CD4-positive, alpha-beta memory T cell (primary cell): ENCODE measurements at regions not wholly inside any gene's neighbourhood (a gene's known extent, or its start where the extent isn't known, plus 50 kb on each side); places are given as distances from the start of the nearest gene placed in this dataset.
"Not testable (repeated sequence)": the region's sequence is repeated elsewhere in the genome, so short reads cannot be mapped to it uniquely, and the experiment has no call there.

Experiments
- CTCF ChIA-PET: fragments of 350-600 bp; sonication (Branson Sonifier 250); formaldehyde crosslinking; loops from one replicate; lab custom pipeline; 2021; ENCODE audit warnings: inconsistent platforms; ENCODE audit not compliant: partially characterized antibody; lab: Charles Lee
- POLR2A ChIA-PET: fragments of 350-600 bp; sonication (Branson Sonifier 250); formaldehyde crosslinking; loops from one replicate; lab custom pipeline; 2021; ENCODE audit not compliant: partially characterized antibody; lab: Charles Lee
- DNase-seq, 5 donors: peaks; one replicate each; pipeline versions ENCODE4 v3.0.0 to v3.0.0-alpha.2; 2020 to 2022; ENCODE audit warnings: mixed read lengths in 1 of 5
- H3K27ac ChIP-seq: one replicate; pipeline ENCODE4 v1.7.0; 2013; ENCODE audit warnings: low read depth, low read length
- H3K27me3 ChIP-seq: 2 replicates; pipeline ENCODE4 v1.7.0; 2013; ENCODE audit warnings: mild to moderate bottlenecking, low read length, moderate library complexity; ENCODE audit not compliant: insufficient read depth
- H3K36me3 ChIP-seq: 2 replicates; pipeline ENCODE4 v1.7.0; 2013; ENCODE audit warnings: mild to moderate bottlenecking, low read length, moderate library complexity; ENCODE audit not compliant: insufficient read depth
- H3K4me1 ChIP-seq: 2 replicates; pipeline ENCODE4 v1.7.0; 2013; ENCODE audit warnings: mild to moderate bottlenecking, low read length, moderate library complexity; ENCODE audit not compliant: insufficient read depth
- H3K4me3 ChIP-seq, 2 donors: one replicate each; pipeline ENCODE4 v1.7.0; 2013; ENCODE audit warnings: low read length in 2 of 2, mild to moderate bottlenecking in 1 of 2
- H3K9me3 ChIP-seq, 2 donors: one replicate each; pipeline ENCODE4 v1.7.0; 2013; ENCODE audit warnings: low read length in 2 of 2, control low read depth in 1 of 2; ENCODE audit not compliant: control insufficient read depth in 1 of 2
- H3K27ac Mint-ChIP-seq, 7 donors: one replicate each; pipeline ENCODE4 v1.8.0; 2020 to 2021; ENCODE audit warnings: mixed read lengths in 7 of 7, mild to moderate bottlenecking in 6 of 7, inconsistent platforms in 3 of 7, moderate library complexity in 3 of 7
- H3K27me3 Mint-ChIP-seq, 2 donors: one replicate each; pipeline ENCODE4 v1.8.0; 2020 to 2021; ENCODE audit warnings: mixed read lengths in 2 of 2
- H3K36me3 Mint-ChIP-seq, 2 donors: one replicate each; pipeline ENCODE4 v1.8.0; 2020 to 2021; ENCODE audit warnings: mixed read lengths in 2 of 2, inconsistent platforms in 1 of 2, mild to moderate bottlenecking in 1 of 2
- H3K4me1 Mint-ChIP-seq, 4 donors: one replicate each; pipeline ENCODE4 v1.8.0; 2020 to 2021; ENCODE audit warnings: mixed read lengths in 4 of 4, mild to moderate bottlenecking in 1 of 4
- H3K4me3 Mint-ChIP-seq, 8 donors: one replicate each; pipeline ENCODE4 v1.8.0; 2020 to 2021; ENCODE audit warnings: mixed read lengths in 8 of 8, mild to moderate bottlenecking in 7 of 8, moderate library complexity in 6 of 8, inconsistent platforms in 3 of 8
- H3K9me3 Mint-ChIP-seq, 8 donors: one replicate each; pipeline ENCODE4 v1.8.0; 2020 to 2021; ENCODE audit warnings: mixed read lengths in 8 of 8, mild to moderate bottlenecking in 5 of 8, inconsistent platforms in 3 of 8, moderate library complexity in 1 of 8
- intact Hi-C: fragments of 100-400 bp; cut with micrococcal nuclease; formaldehyde crosslinking; loops from one replicate; pipeline ENCODE4 v1.15.1; 2023

DNA sequence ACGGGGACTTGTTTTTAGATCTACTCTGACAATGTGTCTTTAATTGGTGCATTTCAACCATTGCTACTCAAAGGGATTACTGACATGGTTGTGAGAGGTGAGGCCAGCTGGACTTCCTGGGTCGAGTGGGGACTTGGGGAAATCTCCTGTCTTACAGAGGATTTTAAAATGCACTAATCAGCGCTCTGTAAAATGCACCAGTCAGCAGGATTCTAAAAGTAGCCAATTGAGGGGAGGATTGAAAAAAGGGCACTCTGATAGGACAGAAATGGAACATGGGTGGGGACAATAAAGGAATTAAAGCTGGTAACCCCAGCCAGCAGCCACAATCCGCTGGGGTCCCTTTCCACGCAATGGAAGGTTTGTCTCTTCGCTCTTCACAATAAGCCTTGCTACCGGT lies 122.5 kb upstream of the SNRPN start:
- H3K9me3 ChIP-seq = peaks cover 0 to 3% of the 10 kb centered on the region in 2 donors

DNA sequence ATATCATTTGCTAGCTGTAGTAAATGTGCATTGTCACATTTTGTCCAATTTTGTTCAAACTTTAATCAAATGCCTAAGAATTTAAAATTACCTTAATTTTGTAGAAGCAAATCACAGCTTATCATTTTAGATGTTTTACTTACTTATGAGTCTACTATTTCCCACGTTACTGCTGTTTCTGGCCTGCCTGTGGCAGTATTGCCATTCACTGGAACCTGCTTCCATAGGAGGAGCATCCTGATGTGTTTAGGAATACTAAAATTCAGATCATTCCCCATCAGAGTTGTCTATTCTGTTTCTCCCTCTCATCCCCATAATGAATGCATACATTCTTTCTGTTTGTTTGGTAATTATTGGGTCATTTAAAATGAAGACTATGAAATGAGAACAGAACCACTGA lies 119.5 kb upstream of the SNRPN start:
- Histone ChIP-seq H3K36me3 (no peaks in the 10 kb centered on the region), H3K4me1 (no peaks in the 10 kb centered on the region), H3K9me3 (no peaks in the 10 kb centered on the region), H3K4me3 (no peak overlapping the region), H3K27ac (no peak overlapping the region), H3K27me3 (no peaks in the 10 kb centered on the region)
- H3K27ac Mint-ChIP-seq = no peak overlapping the region
- POLR2A ChIA-PET = no interaction called here
- H3K9me3 Mint-ChIP-seq = peaks cover 0 to 44% (median 19%) of the 10 kb centered on the region in 8 donors
- CTCF ChIA-PET = no interaction called here
- no peak for DNase-seq
- H3K36me3 Mint-ChIP-seq = no peaks in the 10 kb centered on the region
- H3K27me3 Mint-ChIP-seq = peaks cover 0 to 1% of the 10 kb centered on the region in 2 donors
- no peak overlapping the region for H3K4me3 Mint-ChIP-seq
- intact Hi-C loops = no loop called here
- no peaks in the 10 kb centered on the region for H3K4me1 Mint-ChIP-seq

More for the DNA sequence above, 122.5 kb upstream of the SNRPN start:
- CTCF ChIA-PET = no interaction called here
- intact Hi-C loops = no loop called here
- no peak for DNase-seq
- no peak overlapping the region for H3K4me3 Mint-ChIP-seq
- no peaks in the 10 kb centered on the region for H3K4me1 Mint-ChIP-seq
- H3K27ac Mint-ChIP-seq = no peak overlapping the region
- no peaks in the 10 kb centered on the region for H3K36me3 ChIP-seq
- peaks cover 0 to 1% of the 10 kb centered on the region in 2 donors for H3K27me3 Mint-ChIP-seq
- no peaks in the 10 kb centered on the region for H3K27me3 ChIP-seq
- POLR2A ChIA-PET = no interaction called here
- no peak overlapping the region for H3K4me3 ChIP-seq
- H3K27ac ChIP-seq = no peak overlapping the region
- H3K9me3 Mint-ChIP-seq = peaks cover 0 to 35% (median 20%) of the 10 kb centered on the region in 8 donors
- H3K36me3 Mint-ChIP-seq = no peaks in the 10 kb centered on the region
- no peaks in the 10 kb centered on the region for H3K4me1 ChIP-seq

DNA sequence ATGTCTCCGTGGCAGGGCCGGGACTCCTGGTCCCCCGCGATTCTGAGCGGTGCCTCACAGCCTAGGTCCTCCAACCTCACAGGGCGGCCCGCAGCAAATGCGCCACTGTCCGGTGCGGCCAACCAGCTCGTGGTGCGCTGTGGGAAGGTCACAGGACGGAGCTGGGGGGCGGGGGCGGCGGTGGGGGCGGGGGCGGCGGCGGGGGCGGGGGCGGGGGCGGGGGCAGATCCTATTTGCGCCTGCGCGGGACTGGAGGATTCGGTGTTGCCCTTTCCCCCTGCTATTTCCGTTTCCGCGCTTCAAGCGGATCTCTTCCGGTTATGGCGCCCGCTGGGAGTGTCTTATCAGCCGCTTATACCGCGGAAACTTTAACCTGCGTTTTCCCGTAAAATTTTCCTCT lies 106.7 kb upstream of the SNRPN start:
- Mint-ChIP-seq H3K27ac (no peak overlapping the region), H3K27me3 (no peaks in the 10 kb centered on the region), H3K4me1 (peaks cover 0 to 4% (median under 1%) of the 10 kb centered on the region in 4 donors), H3K36me3 (no peaks in the 10 kb centered on the region), H3K9me3 (peaks cover 4 to 48% (median 29%) of the 10 kb centered on the region in 8 donors), H3K4me3 (peak overlapping the region in 7 of 8 donors; percentile 36 to 84 (median 77))
- intact Hi-C loops = no loop called here
- Histone ChIP-seq H3K9me3 (no peaks in the 10 kb centered on the region), H3K27me3 (no peaks in the 10 kb centered on the region), H3K27ac (no peak overlapping the region), H3K36me3 (no peaks in the 10 kb centered on the region), H3K4me1 (no peaks in the 10 kb centered on the region), H3K4me3 (no peak overlapping the region)
- CTCF ChIA-PET = no interaction called here
- DNase-seq = no peak
- POLR2A ChIA-PET = no interaction called here

DNA sequence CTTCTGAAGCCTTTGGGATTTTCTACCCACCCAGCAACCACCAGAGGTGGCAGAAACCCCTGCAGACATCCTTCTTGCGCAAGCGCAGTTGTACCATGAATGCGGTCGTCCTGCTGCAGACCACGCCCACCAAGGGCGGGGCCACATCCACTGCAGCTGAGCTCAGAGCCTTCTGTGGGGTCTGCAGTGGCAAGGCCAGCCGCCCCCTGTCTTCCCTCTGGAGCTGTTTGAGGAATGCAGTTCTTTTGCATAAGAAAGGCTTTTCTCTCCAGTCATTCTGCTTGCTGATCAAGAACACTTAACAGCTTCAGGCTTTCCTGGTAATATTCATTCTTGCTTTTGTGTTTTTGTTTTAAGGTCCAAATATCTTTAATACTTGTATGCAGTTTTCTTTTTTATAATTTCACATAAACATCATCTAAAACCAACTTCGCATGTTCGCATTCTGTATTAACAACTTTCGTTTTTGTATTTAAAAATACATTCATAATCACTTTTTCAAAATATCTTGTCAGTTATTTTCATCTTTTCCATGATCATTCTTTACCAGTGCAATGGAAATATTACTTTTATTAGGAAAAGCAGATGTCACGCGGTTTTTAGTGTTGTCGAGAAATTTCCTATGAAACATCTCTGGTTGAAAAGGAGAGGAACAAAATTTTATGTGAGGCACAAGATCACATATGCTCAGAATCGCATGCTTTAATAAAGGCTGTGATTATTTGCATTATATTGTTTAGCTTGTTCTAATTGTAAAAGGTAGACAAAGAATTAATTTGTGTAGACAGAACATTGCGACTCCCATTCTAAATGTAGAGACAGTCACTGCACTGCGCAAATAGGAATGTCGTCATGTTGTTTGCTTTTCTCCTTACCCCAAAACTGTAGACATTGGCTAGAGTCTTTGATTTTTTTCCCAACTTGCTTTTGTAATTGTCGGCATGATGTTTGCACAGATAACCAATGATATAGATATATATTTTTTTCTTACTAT lies 98.1 kb upstream of the SNRPN start:
- H3K9me3 ChIP-seq = no peaks in the 10 kb centered on the region
- no peak for DNase-seq
- no peaks in the 10 kb centered on the region for H3K4me1 ChIP-seq
- CTCF ChIA-PET = no interaction called here
- no peak overlapping the region for H3K4me3 ChIP-seq
- intact Hi-C loops = no loop called here
- Mint-ChIP-seq H3K9me3 (peaks cover 0 to 29% (median 17%) of the 10 kb centered on the region in 8 donors), H3K4me1 (no peaks in the 10 kb centered on the region), H3K36me3 (no peaks in the 10 kb centered on the region), H3K4me3 (no peak overlapping the region), H3K27ac (no peak overlapping the region), H3K27me3 (no peaks in the 10 kb centered on the region)
- H3K27me3 ChIP-seq = no peaks in the 10 kb centered on the region
- H3K27ac ChIP-seq = no peak overlapping the region
- POLR2A ChIA-PET = no interaction called here
- no peaks in the 10 kb centered on the region for H3K36me3 ChIP-seq

DNA sequence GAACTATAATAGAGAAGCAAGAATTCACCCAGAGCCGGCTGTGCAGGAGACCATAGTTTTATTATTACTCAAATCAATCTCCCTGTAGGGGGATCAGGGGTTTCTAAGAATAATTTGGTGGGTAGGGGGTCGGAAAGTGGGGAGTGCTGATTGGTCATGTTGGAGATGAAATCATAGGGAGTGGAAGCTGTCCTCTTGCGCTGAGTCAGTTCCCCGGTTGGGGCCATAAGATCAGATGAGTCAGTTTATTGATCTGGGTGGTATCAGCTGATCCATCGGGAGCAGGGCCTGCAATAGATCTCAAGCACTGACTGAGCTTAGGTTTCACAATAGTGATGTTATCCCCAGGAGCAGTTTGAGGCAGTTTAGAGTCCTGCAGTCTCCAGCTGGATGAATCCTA lies 97.0 kb upstream of the SNRPN start:
- H3K4me1 Mint-ChIP-seq = no peaks in the 10 kb centered on the region
- H3K4me3 Mint-ChIP-seq = no peak overlapping the region
- CTCF ChIA-PET = no interaction called here
- no peaks in the 10 kb centered on the region for H3K9me3 ChIP-seq
- H3K36me3 Mint-ChIP-seq = no peaks in the 10 kb centered on the region
- H3K27ac ChIP-seq = no peak overlapping the region
- H3K4me3 ChIP-seq = no peak overlapping the region
- POLR2A ChIA-PET = no interaction called here
- no peak overlapping the region for H3K27ac Mint-ChIP-seq
- peaks cover 0 to 28% (median 13%) of the 10 kb centered on the region in 8 donors for H3K9me3 Mint-ChIP-seq
- no peaks in the 10 kb centered on the region for H3K4me1 ChIP-seq
- intact Hi-C loops = no loop called here
- no peaks in the 10 kb centered on the region for H3K27me3 ChIP-seq
- no peaks in the 10 kb centered on the region for H3K27me3 Mint-ChIP-seq
- DNase-seq = no peak
- no peaks in the 10 kb centered on the region for H3K36me3 ChIP-seq

DNA sequence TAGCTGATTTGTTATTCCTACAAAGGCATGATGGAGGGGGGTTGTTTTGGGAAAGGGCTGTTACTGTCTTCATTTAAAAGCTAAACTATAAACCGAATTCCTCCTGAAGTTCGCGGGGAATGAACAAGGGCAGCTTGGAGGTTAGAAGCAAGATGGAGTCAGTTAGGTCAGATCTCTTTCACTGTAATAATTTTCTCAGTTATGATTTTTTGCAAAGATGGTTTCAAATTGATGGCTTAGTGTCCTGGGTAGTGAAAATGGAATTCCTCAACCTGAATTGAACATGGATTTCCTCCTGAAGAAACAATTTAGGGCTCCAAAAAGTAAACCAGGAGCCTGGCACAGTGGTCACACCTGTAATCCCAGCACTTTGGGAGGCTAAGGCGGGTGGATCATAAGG lies 96.6 kb upstream of the SNRPN start:
- H3K36me3 Mint-ChIP-seq, H3K27ac ChIP-seq, H3K4me1 ChIP-seq, H3K27ac Mint-ChIP-seq, H3K9me3 ChIP-seq, H3K27me3 Mint-ChIP-seq, H3K36me3 ChIP-seq, CTCF ChIA-PET, H3K4me1 Mint-ChIP-seq, POLR2A ChIA-PET, H3K27me3 ChIP-seq, intact Hi-C loops, DNase-seq, H3K4me3 ChIP-seq, H3K4me3 Mint-ChIP-seq: not testable (repeated sequence)
- peaks cover 0 to 31% (median 12%) of the 10 kb centered on the region in 8 donors for H3K9me3 Mint-ChIP-seq

DNA sequence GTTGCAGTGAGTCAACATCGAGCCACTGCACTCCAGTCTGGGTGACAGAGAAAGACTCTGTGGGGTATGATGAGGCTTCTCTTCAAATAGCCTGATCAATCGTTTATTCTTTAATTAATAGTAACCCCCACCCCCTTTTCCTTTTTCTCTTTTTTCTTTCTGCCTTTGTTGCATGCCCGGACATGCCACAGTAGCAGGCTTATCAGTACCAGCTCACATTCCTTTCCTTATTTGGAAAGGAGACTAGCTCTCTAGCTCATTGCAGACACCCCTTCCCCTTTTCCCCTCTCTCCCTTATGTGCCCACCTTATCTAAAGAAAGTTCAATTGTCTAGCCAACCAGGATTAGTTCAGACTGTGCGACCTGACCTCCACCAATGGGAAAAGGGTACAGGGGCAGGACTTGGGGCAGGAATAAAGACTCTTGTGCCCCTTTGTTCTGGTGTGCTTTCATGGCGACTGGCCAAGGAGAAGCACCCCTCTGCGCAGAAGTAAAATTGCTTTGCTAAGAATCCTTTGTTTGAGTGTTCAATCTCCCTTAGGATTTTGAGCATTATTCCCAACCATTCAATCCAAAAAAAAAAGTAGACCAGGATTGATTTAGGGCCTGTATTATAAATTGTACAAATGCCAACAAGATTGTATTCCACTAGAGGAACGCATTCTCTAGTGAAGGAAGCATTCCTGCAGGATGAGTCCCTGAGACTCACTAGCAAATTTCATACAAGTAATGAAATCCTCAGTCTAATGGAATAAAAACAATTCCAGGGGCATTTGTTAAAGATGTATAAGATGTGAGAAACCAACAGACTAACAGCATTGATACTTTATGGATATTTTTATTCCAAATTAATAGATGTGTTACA lies 95.8 kb upstream of the SNRPN start:
- Histone ChIP-seq H3K27me3 (no peaks in the 10 kb centered on the region), H3K4me1 (no peaks in the 10 kb centered on the region), H3K27ac (no peak overlapping the region), H3K9me3 (no peaks in the 10 kb centered on the region), H3K4me3 (no peak overlapping the region), H3K36me3 (no peaks in the 10 kb centered on the region)
- intact Hi-C loops = no loop called here
- Mint-ChIP-seq H3K27ac (no peak overlapping the region), H3K4me1 (no peaks in the 10 kb centered on the region), H3K36me3 (no peaks in the 10 kb centered on the region), H3K27me3 (no peaks in the 10 kb centered on the region), H3K9me3 (peaks cover 0 to 29% (median 12%) of the 10 kb centered on the region in 8 donors), H3K4me3 (no peak overlapping the region)
- no peak for DNase-seq
- POLR2A ChIA-PET = no interaction called here
- CTCF ChIA-PET = no interaction called here
